Right ventricle myocardium superior (tissue), 1 donor: ENCODE measurements at regions not wholly inside any gene's neighbourhood (a gene's known extent, or its start where the extent isn't known, plus 50 kb on each side); places are given as distances from the start of the nearest gene placed in this dataset.

ENCODE experiments used
- ATAC-seq: fragments of 200-7000 bp; cut with Tn5 transposase; one replicate; pipeline ENCODE4 v1.9.1; 2020; ENCODE audit warnings: mild to moderate bottlenecking; ENCODE audit not compliant: poor library complexity
- DNase-seq: peaks from one replicate; pipeline ENCODE4 v3.0.0-alpha.2; 2020
- intact Hi-C: fragments of 100-400 bp; cut with DNase I; formaldehyde crosslinking; loops from one replicate; pipeline ENCODE4 v1.11.2; 2022
- donor health status: DM: no; HTN: yes; CAD: no; lungs with severe emphysema.

DNA sequence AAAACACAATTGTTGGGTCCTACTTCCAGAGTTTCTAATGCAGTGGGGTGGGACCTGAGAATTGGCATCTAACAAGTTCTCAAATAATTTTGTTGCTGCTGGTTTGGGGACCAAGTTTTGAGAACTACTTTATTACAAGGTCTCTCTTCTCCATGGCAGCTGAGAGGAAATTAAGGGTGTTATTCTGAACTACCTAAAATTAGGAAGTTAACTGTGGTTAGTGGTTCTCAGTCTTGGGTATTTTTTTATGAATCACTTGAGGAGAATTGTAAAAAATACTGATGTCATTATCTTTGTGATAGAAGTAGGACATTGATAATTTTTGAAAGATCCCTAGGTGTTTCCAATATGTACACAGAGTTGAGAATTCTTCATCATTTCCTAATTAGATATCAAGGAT, 210.2 kb downstream of the MC4R start:
- intact Hi-C loops, result no loop called here
- ATAC-seq (no peak), DNase-seq (no peak)

DNA sequence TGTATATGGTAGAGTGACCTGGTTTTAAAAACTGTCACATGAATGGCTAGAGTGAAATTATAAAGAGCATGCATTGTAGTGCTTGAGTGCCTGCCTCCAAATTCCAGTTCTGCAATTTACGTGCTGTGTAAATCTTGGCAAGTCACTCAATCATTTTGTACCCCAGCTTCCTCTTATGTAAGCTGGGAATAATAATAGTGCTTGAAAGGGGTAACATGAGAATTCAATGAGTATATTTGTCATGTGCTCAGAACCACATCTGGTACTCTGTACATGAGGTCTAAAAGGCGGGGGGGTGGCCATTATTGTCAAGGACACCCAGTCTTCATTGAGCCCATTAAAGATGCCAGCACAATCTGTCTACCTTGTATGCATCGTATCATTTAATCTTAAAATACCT, 214.8 kb downstream of the MC4R start:
- ATAC-seq, result no peak
- DNase-seq, result no peak
- intact Hi-C loops, result no loop called here

DNA sequence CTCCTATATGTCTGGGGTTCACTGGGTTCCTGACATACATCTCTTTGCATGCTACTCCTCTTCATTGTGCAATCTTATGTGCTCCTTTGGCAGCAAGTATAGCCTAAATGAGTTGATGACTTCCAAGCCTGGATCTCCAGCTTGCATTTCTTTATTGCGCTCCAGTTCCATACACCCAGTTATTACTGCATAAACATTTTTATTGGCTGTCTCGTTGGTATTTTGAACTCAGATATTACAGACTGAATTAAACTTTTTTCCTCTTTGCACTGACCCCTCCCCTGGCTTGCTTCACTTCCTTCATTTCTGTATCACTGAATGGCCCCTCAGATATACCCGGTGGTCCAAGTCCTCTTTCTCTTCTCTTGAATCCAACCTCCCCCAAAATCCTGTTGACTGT, 219.2 kb downstream of the MC4R start:
- ATAC-seq, result no peak
- DNase-seq, result no peak
- intact Hi-C loops, result no loop called here

DNA sequence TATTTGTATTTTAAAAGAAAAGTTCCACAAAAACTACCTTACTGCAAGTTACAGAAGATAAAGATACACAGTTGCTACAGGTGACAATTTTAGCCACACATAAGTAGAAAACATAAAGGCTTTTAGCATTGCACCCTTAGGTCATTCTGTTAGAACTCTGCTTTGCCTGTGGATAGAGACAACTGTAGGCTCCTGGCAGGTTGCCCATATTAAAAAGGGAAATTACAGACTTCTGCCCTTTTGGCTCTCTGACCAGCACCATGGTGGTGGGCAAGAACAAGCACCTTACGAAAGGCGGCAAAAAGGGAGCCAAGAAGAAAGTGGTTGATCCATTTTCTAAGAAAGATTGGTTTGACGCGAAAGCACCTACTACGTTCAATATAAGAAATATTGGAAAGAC, 223.3 kb downstream of the MC4R start:
- ATAC-seq (no peak), DNase-seq (no peak)
- intact Hi-C loops, result no loop called here

DNA sequence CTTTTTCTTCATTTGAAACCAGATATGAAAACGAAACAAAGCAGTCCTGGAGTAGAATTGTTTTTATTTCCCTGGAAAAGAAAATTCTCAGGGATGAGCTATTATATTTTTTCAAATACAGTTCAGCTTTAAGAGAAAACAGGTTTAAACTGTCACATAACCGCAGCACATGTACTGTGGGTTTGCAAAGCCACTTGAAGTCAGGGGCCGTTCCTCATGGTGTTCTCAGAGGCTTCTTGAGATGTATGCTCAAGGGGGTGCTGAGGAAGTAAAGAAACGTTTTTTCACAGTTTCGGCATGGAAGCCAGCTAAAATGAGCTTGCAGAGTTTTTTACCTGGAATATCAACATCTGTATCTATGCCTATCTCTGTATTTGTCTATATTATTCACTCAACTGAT, 225.3 kb downstream of the MC4R start:
- no peak for DNase-seq
- intact Hi-C loops, result no loop called here
- ATAC-seq, result no peak

DNA sequence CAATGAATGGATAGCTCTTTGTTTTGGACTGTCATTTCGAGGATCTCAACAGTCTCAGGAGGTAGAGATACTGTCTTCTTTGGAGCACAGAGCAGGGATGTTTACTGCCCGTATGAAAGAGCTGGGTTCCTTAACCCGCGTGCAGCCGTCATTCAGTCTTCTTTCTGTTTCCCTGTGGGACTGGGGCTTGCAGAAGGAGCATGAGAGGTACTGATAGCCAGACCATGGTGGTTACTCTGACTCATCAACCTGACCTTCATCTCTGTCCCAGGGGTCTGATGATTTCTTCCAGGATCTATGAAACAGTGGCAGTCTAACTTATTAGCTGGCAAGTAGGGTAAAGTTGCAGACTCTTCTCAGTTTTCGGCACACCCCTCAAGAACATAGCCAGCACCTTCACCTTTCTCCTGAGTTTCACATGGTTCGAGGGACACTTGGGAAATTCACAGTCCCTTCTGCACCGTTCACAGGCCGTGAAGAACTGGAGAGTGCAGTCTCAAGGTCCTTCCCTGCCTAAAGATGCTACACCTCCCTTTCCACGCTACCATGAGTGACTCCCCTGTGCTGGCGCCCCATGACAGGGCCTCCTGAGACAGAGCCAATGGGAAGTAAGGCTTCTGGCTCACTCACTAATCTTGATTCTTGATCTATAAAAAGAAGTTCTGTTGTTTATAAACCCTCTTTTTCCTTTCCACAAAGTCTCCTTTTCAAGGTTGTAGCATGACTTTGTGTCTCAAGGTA, 226.2 kb downstream of the MC4R start:
- intact Hi-C loops, result no loop called here
- DNase-seq (no peak), ATAC-seq (no peak)

DNA sequence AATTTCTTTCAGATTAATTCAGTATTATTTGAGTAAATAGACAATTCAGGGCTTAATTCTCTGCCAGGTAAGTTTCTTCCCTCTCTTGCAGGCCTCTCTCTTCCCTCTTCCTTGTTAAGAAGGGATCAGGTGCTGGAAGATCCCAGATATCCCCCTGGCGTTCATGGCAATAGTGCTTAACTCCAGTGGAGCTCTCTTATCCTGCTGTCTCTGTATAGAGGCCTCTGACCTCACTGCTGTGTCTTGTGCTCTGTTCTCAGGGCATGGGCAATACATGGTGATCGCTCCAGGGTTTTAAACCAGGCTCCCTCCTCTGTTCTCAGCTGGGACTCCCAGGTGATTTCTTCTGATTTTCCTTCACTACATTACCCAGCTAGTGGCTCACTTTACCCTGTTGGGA, 226.8 kb downstream of the MC4R start:
- DNase-seq (no peak), ATAC-seq (no peak)
- intact Hi-C loops, result no loop called here

DNA sequence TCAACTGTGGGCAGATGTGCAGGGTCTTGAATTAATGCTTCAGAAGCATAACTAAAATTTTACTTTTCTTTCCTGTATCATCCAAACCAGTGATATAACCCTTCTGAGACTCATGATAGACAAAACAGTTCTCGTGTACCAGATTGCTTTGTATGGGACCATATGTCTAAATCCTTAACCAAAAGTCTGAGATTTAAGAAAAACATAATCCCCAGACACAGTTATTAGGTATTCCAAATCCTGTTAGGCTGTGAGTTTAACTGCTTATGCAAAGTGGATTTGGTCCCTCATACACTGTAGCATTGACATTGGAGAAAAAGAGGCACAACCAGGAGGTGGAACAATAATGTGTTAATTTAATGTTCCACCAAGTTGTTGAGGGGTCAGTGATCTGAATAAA, 235.0 kb downstream of the PMAIP1 start:
- DNase-seq (no peak), ATAC-seq (no peak)
- intact Hi-C loops, result no loop called here

DNA sequence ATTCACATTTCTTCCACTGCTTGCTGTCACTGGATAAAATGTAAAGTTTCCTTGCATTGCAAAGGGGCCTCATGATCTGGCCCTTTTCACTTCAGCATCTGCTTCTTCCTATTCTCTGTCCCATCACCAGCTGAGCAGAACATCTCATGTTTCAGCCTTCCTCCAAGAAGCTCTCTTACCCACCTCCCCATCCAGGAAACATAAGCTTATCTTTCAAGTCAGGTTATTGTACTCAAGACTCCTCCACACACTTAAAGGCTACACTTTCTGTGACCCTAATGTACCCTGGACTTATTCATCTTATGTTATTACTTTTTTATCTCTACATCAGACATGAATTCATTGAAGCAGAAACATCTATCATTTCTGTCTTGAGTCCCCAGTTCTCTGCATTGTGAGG, 230.5 kb downstream of the PMAIP1 start:
- DNase-seq, result no peak
- no peak for ATAC-seq
- intact Hi-C loops, result no loop called here

DNA sequence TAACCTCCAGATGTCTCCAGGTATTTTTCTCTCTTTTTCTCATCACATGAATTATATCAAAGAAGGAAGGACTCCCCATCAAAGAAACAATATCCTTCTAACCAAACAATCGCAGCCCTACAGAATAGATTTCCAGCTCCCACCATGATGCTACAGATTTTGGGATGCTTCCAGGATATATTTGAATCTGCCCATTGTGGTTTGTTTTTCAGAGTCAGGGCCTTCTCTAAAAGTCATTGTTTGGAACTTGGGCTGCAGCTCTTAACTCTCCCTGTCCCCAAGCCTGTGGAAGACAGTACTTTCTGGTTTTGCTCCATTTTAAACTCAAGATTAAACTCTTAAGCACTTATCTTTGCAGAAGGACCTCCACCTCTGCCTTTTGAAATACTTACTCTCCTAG, 223.2 kb downstream of the PMAIP1 start:
- intact Hi-C loops, result no loop called here
- ATAC-seq (no peak), DNase-seq (no peak)

DNA sequence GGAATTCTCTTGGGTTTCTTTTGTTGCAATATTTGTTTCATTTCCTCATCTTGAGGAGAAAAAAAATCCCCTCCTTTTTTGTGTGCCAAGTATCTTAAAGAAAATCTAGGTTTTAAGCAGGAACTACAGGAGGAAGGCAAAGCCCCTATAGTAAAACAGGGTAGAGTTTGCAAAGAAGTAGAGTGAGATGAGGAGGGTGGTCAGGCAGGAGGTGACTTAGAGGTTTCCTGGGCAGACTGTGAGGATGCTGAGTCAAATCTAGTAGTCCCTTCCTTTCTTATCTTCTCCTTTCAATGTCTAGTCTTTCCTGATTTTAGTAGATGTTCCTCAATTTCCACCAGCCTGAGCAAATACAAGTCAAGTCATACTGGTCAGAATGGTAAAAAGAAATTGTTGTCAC, 222.5 kb downstream of the PMAIP1 start:
- ATAC-seq, result no peak
- intact Hi-C loops, result no loop called here
- no peak for DNase-seq

DNA sequence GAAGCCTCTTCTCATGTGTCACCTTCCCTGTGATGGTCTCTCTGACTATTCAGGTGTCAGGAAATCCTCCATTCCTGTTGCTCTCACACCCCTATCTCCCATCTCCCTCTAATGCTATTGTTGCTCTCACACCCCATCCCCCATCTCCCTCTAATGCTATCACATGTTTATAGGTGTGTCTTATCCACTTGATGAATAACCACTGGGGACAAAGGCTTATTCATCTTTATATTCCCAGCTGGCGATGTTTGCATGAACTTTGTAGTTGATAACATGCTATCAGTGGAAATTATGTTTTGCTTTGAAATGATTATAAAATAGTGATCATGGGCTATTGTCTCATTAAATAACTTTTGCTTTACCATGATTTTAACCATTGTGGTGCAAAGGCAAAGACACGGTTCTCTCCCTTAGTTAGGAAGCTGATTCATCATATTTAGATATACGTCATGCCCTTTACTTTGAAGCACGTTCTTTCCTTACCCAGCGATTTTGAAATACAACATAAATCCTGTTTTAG, 220.5 kb downstream of the PMAIP1 start:
- ATAC-seq (no peak), DNase-seq (no peak)
- intact Hi-C loops, result no loop called here

DNA sequence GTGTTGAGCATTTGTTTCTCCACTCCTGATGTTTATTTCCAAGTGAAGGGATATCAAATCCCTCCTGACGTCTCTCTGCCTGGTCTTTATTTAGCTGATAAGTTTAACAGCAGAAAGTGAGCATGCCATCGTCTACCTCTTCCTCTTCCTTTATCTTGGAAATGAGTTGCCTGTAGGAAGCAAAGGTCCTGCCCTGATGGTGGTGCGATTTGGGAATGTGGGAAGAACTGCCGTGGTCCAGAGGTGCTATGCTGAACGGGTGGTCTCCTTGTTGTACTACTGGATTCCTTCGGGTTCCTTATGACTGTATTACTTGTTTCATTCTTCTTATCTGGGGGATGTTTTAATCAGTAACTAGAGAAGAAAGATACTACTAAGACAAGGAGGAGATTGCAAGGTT, 217.5 kb downstream of the PMAIP1 start:
- no peak for ATAC-seq
- DNase-seq, result no peak
- intact Hi-C loops, result no loop called here

DNA sequence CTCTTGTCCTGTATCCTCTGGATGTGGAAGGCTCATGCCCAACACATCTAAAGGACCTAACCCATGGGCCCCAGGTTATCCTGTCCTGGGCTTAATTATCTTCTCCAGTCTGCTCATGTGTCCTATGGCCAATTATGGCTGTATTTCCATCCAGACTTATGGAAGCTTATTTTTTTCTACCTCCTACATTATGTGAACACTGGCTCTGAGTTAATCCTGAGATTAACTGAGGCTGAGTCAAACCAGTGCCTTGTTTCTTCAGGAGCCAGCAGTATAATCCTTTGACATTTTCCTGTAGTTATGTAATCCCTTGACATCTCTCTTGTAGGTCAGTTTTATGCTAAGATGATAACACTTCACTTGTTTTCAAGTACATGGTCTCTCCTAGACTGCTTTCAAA, 213.6 kb downstream of the PMAIP1 start:
- no peak for DNase-seq
- no peak for ATAC-seq
- intact Hi-C loops, result no loop called here

DNA sequence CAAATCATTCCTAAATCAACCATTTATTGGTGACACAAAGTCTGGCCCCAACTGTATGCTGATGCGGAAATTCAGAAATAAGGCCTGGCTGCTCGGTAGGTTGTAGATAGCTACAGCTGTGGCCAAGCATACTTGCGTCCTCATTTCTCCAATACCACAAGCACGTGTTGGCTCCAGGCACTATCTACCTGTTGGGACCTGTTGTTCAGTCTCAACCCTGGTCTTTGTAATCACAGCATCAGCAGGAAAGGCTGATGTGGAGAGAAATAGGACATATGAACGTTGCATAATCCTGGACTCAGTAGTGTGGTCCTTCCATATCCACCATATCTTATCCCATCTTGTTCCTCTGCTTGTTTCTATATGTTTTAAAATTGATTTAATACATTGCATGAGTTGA, 212.6 kb downstream of the PMAIP1 start:
- DNase-seq (no peak), ATAC-seq (no peak)
- intact Hi-C loops, result no loop called here

DNA sequence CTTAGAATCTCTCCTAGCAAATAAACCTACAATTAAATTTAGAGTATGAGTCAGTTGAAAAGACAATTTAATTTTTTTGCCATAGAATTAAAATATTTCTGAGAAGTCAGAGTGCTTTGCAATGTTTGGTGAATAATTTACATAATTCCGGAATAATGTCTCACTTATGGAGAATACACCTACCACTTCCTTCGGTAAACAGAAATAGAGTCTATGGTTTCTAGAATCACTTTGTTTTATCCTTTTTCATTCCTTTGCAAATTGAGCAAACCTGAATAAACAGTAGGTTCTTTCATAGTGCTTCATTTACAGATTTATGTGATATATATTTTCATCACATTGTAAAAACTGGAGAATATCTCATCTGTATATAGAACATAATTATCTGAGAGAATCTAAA, 211.7 kb downstream of the PMAIP1 start:
- no peak for DNase-seq
- intact Hi-C loops, result no loop called here
- no peak for ATAC-seq

DNA sequence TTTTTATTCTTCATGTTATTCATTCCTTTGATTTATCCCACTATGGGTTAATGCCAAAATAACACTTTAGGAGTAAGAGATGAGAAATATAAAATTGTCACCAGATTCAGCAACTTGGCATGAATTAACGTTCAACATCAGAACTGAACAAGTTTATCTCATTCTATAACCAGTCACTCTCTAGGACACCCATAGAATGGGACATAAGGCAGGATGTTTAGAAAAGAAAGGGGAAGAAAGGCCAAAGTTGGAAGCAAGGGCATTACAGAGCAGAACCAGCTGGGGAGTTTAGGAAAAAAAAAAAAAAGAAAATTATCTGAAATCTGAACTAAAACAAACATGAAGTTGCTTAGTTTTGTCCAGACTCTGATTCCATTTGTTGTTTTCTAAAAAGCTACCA, 211.0 kb downstream of the PMAIP1 start:
- ATAC-seq, result no peak
- no peak for DNase-seq
- intact Hi-C loops, result no loop called here

DNA sequence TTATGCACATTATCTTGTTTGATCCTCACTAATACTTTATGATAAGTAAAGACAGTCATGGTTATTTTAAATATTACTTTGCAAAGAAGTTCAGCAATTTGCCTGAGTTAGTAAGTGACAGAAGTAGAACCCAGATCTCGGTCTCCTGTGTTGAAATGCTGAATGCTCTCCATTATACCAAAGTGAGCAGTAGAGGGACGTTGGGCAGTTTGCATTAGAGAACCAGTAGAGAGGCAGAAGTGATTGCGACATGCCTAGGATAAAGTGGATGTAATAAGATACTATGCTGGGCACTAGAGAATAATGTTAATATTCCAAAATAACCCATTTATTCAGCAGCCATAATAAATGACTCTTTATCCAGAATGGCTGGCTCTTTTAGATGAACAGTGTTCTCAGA, 201.0 kb downstream of the PMAIP1 start:
- intact Hi-C loops, result no loop called here
- DNase-seq, result no peak
- ATAC-seq, result no peak

DNA sequence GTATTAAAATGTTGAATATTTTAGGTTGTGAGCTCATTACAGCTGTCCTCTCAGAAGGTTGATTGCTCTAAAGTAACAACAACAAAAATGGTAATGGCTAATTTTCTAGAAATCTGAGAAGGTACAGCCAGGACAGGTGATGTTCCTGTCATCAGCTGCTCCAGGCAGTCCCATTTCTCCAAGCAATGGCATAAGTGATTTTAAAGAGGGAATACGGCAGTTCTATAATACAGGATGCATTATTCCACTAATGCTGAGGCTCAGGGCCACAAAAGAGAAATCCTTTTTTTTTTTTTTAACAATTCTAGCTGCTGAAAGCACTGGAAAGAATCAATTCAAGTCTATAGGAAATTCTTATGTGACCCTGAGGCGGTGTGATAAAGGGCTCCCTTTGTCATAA, 199.9 kb downstream of the PMAIP1 start:
- DNase-seq, result no peak
- ATAC-seq, result no peak
- intact Hi-C loops, result no loop called here

DNA sequence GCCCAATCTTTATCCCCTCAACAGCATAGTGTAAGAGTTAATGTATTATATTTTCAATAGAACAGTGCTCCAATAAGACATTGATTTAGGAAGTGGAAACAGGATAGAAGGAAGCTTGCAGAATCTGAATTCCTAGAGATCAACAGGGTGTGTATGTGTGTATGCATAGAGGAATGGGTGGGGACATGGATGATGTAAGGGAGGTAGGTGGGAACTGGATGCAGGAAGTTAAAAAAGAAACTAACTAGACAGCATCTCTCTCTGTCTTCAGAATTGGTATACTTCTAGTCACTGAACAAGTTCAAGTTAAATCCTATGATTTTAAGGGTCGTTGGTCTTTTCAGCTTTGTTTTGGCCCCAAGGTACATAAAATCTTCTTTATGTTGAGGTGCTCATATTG, 196.6 kb downstream of the PMAIP1 start:
- ATAC-seq (no peak), DNase-seq (no peak)
- intact Hi-C loops, result no loop called here

DNA sequence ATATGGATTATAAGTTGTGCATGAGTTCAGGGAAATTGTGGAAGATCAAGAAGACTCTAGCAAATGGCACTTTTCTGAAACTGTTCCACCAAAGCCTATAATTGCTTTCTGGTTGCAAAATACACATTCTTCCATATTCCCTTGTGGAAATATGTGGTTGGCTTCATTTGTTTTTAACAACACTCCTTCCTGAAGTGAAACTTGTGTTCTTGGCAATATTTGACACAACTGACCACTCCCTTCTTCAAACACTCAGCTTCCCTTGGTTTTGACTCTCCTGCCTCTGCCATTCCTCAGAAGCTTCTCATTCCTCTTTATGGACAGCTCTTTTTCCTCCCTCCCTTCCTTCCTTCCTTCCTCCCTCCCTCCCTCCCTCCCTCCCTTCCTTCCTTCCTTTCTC, 192.3 kb downstream of the PMAIP1 start:
- intact Hi-C loops, result no loop called here
- no peak for DNase-seq
- ATAC-seq, result no peak
